Mesenchymal stem cell (in vitro differentiated cells and primary cell): ENCODE measurements at regions not wholly inside any gene's neighbourhood (a gene's known extent, or its start where the extent isn't known, plus 50 kb on each side); places are given as distances from the start of the nearest gene placed in this dataset.

Experiments used
- DNase-seq: peaks from one replicate; pipeline ENCODE4 v3.0.0-alpha.2; 2013
- H2AFZ ChIP-seq: one replicate; pipeline ENCODE4 v1.6.1; 2013; ENCODE audit warnings: low read depth, mild to moderate bottlenecking, control low read depth, inconsistent platforms, low read length, moderate library complexity
- H2AK5ac ChIP-seq: 2 replicates; pipeline ENCODE4 v1.6.1; 2013; ENCODE audit warnings: low read length, moderate library complexity, mild to moderate bottlenecking, inconsistent platforms; ENCODE audit not compliant: severe bottlenecking
- H2BK120ac ChIP-seq: one replicate; pipeline ENCODE4 v1.6.1; 2013; ENCODE audit warnings: low read depth, mild to moderate bottlenecking, inconsistent platforms, low read length, moderate library complexity
- H2BK12ac ChIP-seq, 2 experiments: one replicate each; pipeline ENCODE4 v1.6.1; 2013; ENCODE audit warnings: inconsistent platforms in 2 of 2, low read length in 2 of 2, mild to moderate bottlenecking in 2 of 2, moderate library complexity in 2 of 2, control low read depth in 1 of 2
- H2BK15ac ChIP-seq: one replicate; pipeline ENCODE4 v1.6.1; 2013; ENCODE audit warnings: mild to moderate bottlenecking, low read depth, inconsistent platforms; ENCODE audit not compliant: poor library complexity, severe bottlenecking
- H2BK5ac ChIP-seq: 2 replicates; pipeline ENCODE4 v1.6.1; 2013; ENCODE audit warnings: low read depth, mild to moderate bottlenecking, low read length, control low read depth, inconsistent platforms; ENCODE audit not compliant: poor library complexity, severe bottlenecking
- H3K14ac ChIP-seq, 2 experiments: one replicate each; pipeline ENCODE4 v1.6.1; 2013; ENCODE audit warnings: inconsistent platforms in 2 of 2, low read length in 2 of 2, control low read depth in 1 of 2, mild to moderate bottlenecking in 1 of 2, moderate library complexity in 1 of 2
- H3K18ac ChIP-seq, 2 experiments: one replicate each; pipeline ENCODE4 v1.6.1; 2013; ENCODE audit warnings: inconsistent platforms in 2 of 2, low read length in 2 of 2, control low read depth in 1 of 2, low read depth in 1 of 2, mild to moderate bottlenecking in 1 of 2
- H3K23ac ChIP-seq, 2 experiments: one replicate each; pipeline ENCODE4 v1.6.1; 2013; ENCODE audit warnings: inconsistent platforms in 2 of 2, low read length in 2 of 2, mild to moderate bottlenecking in 2 of 2, moderate library complexity in 2 of 2, control low read depth in 1 of 2
- H3K27ac ChIP-seq: 2 replicates; pipeline ENCODE4 v1.5.1; 2013; ENCODE audit warnings: mild to moderate bottlenecking, moderate library complexity, low read length, control low read depth, inconsistent platforms; ENCODE audit not compliant: poor library complexity, severe bottlenecking
- H3K27me3 ChIP-seq, 2 experiments: 2 replicates each; pipeline versions ENCODE4 v1.6.1 to v1.7.0; 2013; ENCODE audit warnings: low read length in 2 of 2, mild to moderate bottlenecking in 2 of 2, moderate library complexity in 2 of 2, control low read depth in 1 of 2, inconsistent platforms in 1 of 2; ENCODE audit not compliant: control insufficient read depth in 1 of 2, insufficient read depth in 1 of 2
- H3K36me3 ChIP-seq, 2 experiments: 2 replicates each; pipeline versions ENCODE4 v1.6.1 to v1.7.0; 2013; ENCODE audit warnings: low read length in 2 of 2, control low read depth in 1 of 2, inconsistent platforms in 1 of 2, low read depth in 1 of 2, mild to moderate bottlenecking in 1 of 2; ENCODE audit not compliant: insufficient read depth in 2 of 2, control insufficient read depth in 1 of 2
- H3K4ac ChIP-seq, 2 experiments: one replicate each; pipeline ENCODE4 v1.6.1; 2013; ENCODE audit warnings: inconsistent platforms in 2 of 2, low read length in 2 of 2, mild to moderate bottlenecking in 2 of 2, moderate library complexity in 2 of 2, control low read depth in 1 of 2, low read depth in 1 of 2
- H3K4me1 ChIP-seq: 2 replicates; pipeline ENCODE4 v1.6.1; 2013; ENCODE audit warnings: low read depth, low read length, control low read depth; ENCODE audit not compliant: control insufficient read depth, insufficient read depth
- H3K4me2 ChIP-seq: 2 replicates; pipeline ENCODE4 v1.6.1; 2013; ENCODE audit warnings: low read length, mild to moderate bottlenecking, inconsistent platforms; ENCODE audit not compliant: poor library complexity, severe bottlenecking
- H3K4me3 ChIP-seq, 2 experiments: 2 replicates each; pipeline versions ENCODE4 v1.5.1 to v1.7.0; 2013; ENCODE audit warnings: low read length in 2 of 2, mild to moderate bottlenecking in 2 of 2, control low read depth in 1 of 2, low read depth in 1 of 2; ENCODE audit not compliant: insufficient read depth in 1 of 2
- H3K79me1 ChIP-seq: replicated peaks from 2 replicates; pipeline ENCODE4 v1.6.1; 2013; ENCODE audit warnings: mild to moderate bottlenecking, control low read depth, low read length, inconsistent platforms; ENCODE audit not compliant: poor library complexity, severe bottlenecking
- H3K9ac ChIP-seq: 2 replicates; pipeline ENCODE4 v1.7.0; 2013; ENCODE audit warnings: mild to moderate bottlenecking, low read length, moderate library complexity
- H3K9me3 ChIP-seq: 2 replicates; pipeline ENCODE4 v1.7.0; 2013; ENCODE audit warnings: mild to moderate bottlenecking, low read length; ENCODE audit not compliant: control insufficient read depth
- H4K8ac ChIP-seq: one replicate; pipeline ENCODE4 v1.6.1; 2013; ENCODE audit warnings: inconsistent platforms, mild to moderate bottlenecking, low read length, moderate library complexity
- H4K91ac ChIP-seq: one replicate; pipeline ENCODE4 v1.6.1; 2013; ENCODE audit warnings: mild to moderate bottlenecking, low read length, inconsistent platforms
- WGBS: methylation state at CpG from one replicate; pipeline ENCODE4 v1.1.7; 2013; ENCODE audit warnings: mixed read lengths; 5-methylcytosine and 5-hydroxymethylcytosine counted together

GRCh38 chr20:18916886-18917750 lies 103.5 kb downstream of the SCP2D1 start:
- H3K18ac ChIP-seq: no peak overlapping the region
- no peaks in the 10 kb centered on the region for H3K36me3 ChIP-seq
- WGBS: 67% methylated on average over 5 of the region's 6 CpGs
- no peaks in the 10 kb centered on the region for H3K4me1 ChIP-seq
- H3K4ac ChIP-seq: no peak overlapping the region
- no peak overlapping the region for H3K27ac ChIP-seq
- H3K79me1 ChIP-seq: no peaks in the 10 kb centered on the region
- DNase-seq: no peak
- H2BK5ac ChIP-seq: no peak overlapping the region
- H3K4me2 ChIP-seq: no peak overlapping the region
- H3K9ac ChIP-seq: no peak overlapping the region
- no peak overlapping the region for H3K14ac ChIP-seq
- no peak overlapping the region for H3K4me3 ChIP-seq
- H3K27me3 ChIP-seq: peaks cover 0 to 4% of the 10 kb centered on the region in 2 experiments
- H4K8ac ChIP-seq: no peak overlapping the region
- no peak overlapping the region for H2BK15ac ChIP-seq
- H4K91ac ChIP-seq: no peak overlapping the region
- H2BK120ac ChIP-seq: no peak overlapping the region
- H2BK12ac ChIP-seq: no peak overlapping the region
- no peak overlapping the region for H3K23ac ChIP-seq
- no peak overlapping the region for H2AFZ ChIP-seq
- H3K9me3 ChIP-seq: no peaks in the 10 kb centered on the region
- H2AK5ac ChIP-seq: no peak overlapping the region

- WGBS: 72% methylated on average over 3 of the region's 3 CpGs
- Histone ChIP-seq H3K23ac (no peak overlapping the region), H2BK120ac (no peak overlapping the region), H2BK5ac (no peak overlapping the region), H3K4me1 (no peaks in the 10 kb centered on the region), H3K9ac (no peak overlapping the region), H2AK5ac (no peak overlapping the region), H3K4ac (no peak overlapping the region), H3K79me1 (no peaks in the 10 kb centered on the region), H3K4me2 (no peak overlapping the region), H3K4me3 (no peak overlapping the region), H3K9me3 (no peaks in the 10 kb centered on the region), H3K27me3 (no peaks in the 10 kb centered on the region), H4K8ac (no peak overlapping the region), H4K91ac (no peak overlapping the region), H3K18ac (no peak overlapping the region), H2BK15ac (no peak overlapping the region), H3K36me3 (no peaks in the 10 kb centered on the region), H2BK12ac (no peak overlapping the region), H3K27ac (no peak overlapping the region), H3K14ac (no peak overlapping the region), H2AFZ (no peak overlapping the region)
- no peak for DNase-seq
These were observed 106.4 kb downstream of the SCP2D1 start for GRCh38 chr20:18919996-18920395.

DNA sequence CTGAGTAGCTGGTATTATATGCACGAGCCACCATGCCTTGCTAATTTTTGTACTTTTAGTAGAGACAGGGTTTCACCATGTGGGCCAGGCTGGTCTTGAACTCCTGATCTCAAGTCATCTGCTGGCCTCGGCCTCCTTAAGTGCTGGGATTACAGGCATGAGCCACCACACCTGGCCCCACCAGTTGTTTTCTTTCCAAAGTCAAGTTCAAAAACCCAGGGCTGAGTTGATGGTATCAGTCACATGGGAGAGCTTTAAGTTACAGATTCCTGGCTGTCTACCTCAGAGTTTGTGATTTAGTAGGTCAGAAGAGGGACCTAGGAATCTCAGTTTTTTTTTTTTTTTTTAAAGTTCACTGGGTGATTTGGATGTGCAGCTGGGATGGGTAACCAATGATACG lies 107.7 kb downstream of the SCP2D1 start:
- H3K4ac ChIP-seq: no peak overlapping the region
- no peaks in the 10 kb centered on the region for H3K36me3 ChIP-seq
- no peak overlapping the region for H2BK5ac ChIP-seq
- H2AK5ac ChIP-seq: no peak overlapping the region
- no peak overlapping the region for H3K4me3 ChIP-seq
- H3K79me1 ChIP-seq: no peaks in the 10 kb centered on the region
- no peak overlapping the region for H2BK15ac ChIP-seq
- H3K27me3 ChIP-seq: no peaks in the 10 kb centered on the region
- no peaks in the 10 kb centered on the region for H3K9me3 ChIP-seq
- no peak for DNase-seq
- H3K18ac ChIP-seq: no peak overlapping the region
- no peak overlapping the region for H4K91ac ChIP-seq
- WGBS: 35% methylated on average over 2 of the region's 3 CpGs
- no peak overlapping the region for H2BK12ac ChIP-seq
- H4K8ac ChIP-seq: no peak overlapping the region
- no peak overlapping the region for H2AFZ ChIP-seq
- no peak overlapping the region for H3K4me2 ChIP-seq
- no peaks in the 10 kb centered on the region for H3K4me1 ChIP-seq
- H3K23ac ChIP-seq: no peak overlapping the region
- H3K14ac ChIP-seq: no peak overlapping the region
- no peak overlapping the region for H3K27ac ChIP-seq
- no peak overlapping the region for H2BK120ac ChIP-seq
- no peak overlapping the region for H3K9ac ChIP-seq

DNA sequence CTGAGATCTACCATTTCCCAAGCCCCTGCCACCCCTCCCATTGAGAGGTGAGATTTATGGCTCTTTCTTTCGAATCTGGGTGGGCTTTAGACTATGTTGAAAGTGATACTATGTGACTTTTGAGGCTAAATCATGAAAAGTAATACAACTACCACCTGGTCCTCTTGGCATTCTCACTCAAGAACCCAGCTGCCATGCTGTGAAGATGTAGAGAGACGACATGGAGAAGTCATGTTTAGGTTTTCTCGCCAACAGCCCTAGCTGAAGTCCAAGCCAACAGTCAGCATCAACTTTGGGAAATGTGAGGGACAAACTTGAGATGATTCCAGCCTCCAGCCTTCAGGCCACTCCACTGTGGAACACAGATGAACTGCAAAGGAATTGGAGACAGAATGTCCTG lies 108.7 kb downstream of the SCP2D1 start:
- WGBS: 57% methylated on average over 2 of the region's 3 CpGs
- Histone ChIP-seq H4K8ac (no peak overlapping the region), H3K4ac (no peak overlapping the region), H3K27ac (no peak overlapping the region), H2BK12ac (no peak overlapping the region), H3K14ac (no peak overlapping the region), H3K4me3 (no peak overlapping the region), H3K18ac (no peak overlapping the region), H3K9ac (no peak overlapping the region), H3K79me1 (no peaks in the 10 kb centered on the region), H3K36me3 (no peaks in the 10 kb centered on the region), H3K4me2 (no peak overlapping the region), H3K9me3 (no peaks in the 10 kb centered on the region), H3K27me3 (no peaks in the 10 kb centered on the region), H2AFZ (no peak overlapping the region), H2AK5ac (no peak overlapping the region), H4K91ac (no peak overlapping the region), H3K4me1 (no peaks in the 10 kb centered on the region), H2BK120ac (no peak overlapping the region), H3K23ac (no peak overlapping the region), H2BK5ac (no peak overlapping the region), H2BK15ac (no peak overlapping the region)
- DNase-seq: no peak
